Lower lobe of right lung (tissue), 2 donors: ENCODE measurements at regions not wholly inside any gene's neighbourhood (a gene's known extent, or its start where the extent isn't known, plus 50 kb on each side); places are given as distances from the start of the nearest gene placed in this dataset.

Source experiments
- ATAC-seq, 2 donors: fragments of 200-7000 bp; cut with Tn5 transposase; one replicate each; pipeline ENCODE4 v1.9.1; 2020 to 2022; ENCODE audit warnings: mild to moderate bottlenecking in 2 of 2, moderate library complexity in 2 of 2
- DNase-seq: peaks from one replicate; pipeline ENCODE4 v3.0.0-alpha.2; 2020
- H3K27ac ChIP-seq: fragments of 200-600 bp; one replicate; pipeline ENCODE4 v1.8.0; 2022
- H3K27me3 ChIP-seq: fragments of 200-600 bp; one replicate; pipeline ENCODE4 v1.8.0; 2022; ENCODE audit warnings: low read depth
- H3K36me3 ChIP-seq: fragments of 200-600 bp; one replicate; pipeline ENCODE4 v1.8.0; 2022; ENCODE audit warnings: mild to moderate bottlenecking
- H3K4me1 ChIP-seq: fragments of 200-600 bp; one replicate; pipeline ENCODE4 v1.8.0; 2022
- H3K4me3 ChIP-seq: fragments of 200-600 bp; one replicate; pipeline ENCODE4 v1.8.0; 2022; ENCODE audit warnings: mild to moderate bottlenecking
- H3K9me3 ChIP-seq: fragments of 200-600 bp; one replicate; pipeline ENCODE4 v1.8.0; 2022
- CTCF ChIP-seq: fragments of 200-600 bp; IDR thresholded peaks from one replicate; pipeline ENCODE4 v1.8.0; 2022; ENCODE audit warnings: antibody characterized with exemption, mild to moderate bottlenecking
- intact Hi-C: fragments of 100-400 bp; cut with DNase I; formaldehyde crosslinking; loops from one replicate; pipeline ENCODE4 v1.11.0; 2022
- donor health status: DM: no; HTN: yes; CAD: no; lungs with severe emphysema.

DNA sequence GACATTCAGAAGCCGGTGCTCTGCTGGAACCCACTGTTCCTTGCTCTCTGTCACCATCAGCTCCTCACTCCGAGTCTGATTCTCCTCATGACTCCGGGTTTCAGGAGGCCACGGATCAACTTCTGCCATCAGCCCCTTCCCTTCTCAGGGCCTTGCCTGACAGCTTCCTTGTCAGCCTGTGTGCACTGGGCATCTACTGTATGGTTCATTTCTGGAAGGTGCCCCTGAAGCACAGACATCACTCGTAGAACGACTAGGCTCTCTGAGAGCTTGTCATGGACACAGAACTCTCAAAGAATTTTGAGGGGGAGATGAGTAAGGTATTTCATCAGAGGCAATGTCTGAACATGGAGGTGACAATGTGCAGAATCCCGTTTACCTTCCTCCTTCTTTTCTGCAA is 396.1 kb downstream of the TNS3 start:
- no peak for DNase-seq
- Histone ChIP-seq H3K27ac (no peak overlapping the region), H3K4me1 (peaks cover 17% of the 10 kb centered on the region), H3K4me3 (no peak overlapping the region), H3K9me3 (no peaks in the 10 kb centered on the region), H3K27me3 (no peaks in the 10 kb centered on the region), H3K36me3 (no peaks in the 10 kb centered on the region)
- no peak for TF ChIP-seq CTCF
- ATAC-seq, result no peak
- intact Hi-C loops, result loop anchor here (10.0 kb wide), 1 partner anchor 1271 kb away; no protein-coding TSS in a partner anchor

DNA sequence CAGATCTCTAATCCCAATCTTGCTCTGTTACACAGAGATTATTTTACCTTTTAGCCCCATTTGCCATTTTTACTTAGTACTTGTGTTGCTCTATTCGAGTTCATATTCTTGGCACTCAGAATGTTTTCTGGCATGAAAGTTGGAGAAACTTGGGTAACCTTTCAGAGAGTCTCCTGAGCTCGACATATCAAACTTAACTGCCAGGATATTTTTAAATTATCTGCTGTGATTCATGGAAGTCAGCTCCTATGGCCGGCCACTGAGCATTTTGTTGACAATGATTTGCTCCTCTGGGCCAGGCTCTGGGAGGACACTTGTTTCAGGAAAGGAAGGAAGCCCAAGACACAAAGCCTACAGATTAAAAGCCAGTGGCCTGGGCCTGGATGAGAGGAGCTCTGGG is 396.7 kb downstream of the TNS3 start:
- intact Hi-C loops, result loop anchor here (10.0 kb wide), 1 partner anchor 1270 kb away; no protein-coding TSS in a partner anchor
- no peak for TF ChIP-seq CTCF

DNA sequence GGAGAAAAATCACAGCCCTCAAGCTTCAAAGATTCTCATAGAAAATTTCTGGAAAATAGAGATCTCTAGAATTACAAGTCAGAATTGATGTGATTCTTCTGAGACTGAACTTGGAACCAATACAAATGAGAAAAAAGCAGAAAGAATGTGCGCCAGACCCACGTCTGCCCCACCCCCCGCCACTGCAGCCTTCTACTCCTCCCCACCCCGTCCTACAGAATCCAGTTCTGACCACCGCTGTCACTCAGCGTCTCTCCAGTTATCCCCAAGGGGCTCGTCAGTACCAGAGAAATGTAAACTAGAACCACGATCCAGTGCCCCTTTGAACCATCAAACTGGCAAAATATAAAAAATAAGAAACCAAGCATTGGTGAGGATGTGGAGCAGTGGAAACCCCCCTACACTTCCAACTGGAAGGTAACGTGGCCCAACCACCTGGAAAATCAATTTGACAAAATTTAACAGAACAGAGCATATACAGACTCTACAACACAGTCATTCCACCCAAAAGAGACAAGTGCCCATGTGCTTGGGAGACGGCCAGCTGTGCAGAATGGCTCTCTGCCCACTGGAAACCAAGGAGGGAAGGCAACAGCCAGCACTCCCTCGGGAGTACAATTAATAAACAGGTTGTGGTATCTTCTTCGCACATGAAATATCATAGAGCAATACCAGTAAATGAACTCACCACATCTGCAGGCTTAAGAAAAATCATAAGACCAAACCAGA is 397.9 kb downstream of the TNS3 start:
- Histone ChIP-seq H3K27me3 (no peaks in the 10 kb centered on the region), H3K36me3 (no peaks in the 10 kb centered on the region), H3K9me3 (no peaks in the 10 kb centered on the region), H3K4me1 (peaks cover 17% of the 10 kb centered on the region), H3K27ac (no peak overlapping the region), H3K4me3 (no peak overlapping the region)
- DNase-seq, result no peak
- no peak for ATAC-seq
- intact Hi-C loops, result loop anchor here (10.0 kb wide), 1 partner anchor 1269 kb away; no protein-coding TSS in a partner anchor
- no peak for TF ChIP-seq CTCF

More for the DNA sequence above, 396.7 kb downstream of the TNS3 start:
- Histone ChIP-seq H3K36me3 (no peaks in the 10 kb centered on the region), H3K4me1 (peaks cover 17% of the 10 kb centered on the region), H3K4me3 (no peak overlapping the region), H3K27me3 (no peaks in the 10 kb centered on the region), H3K9me3 (no peaks in the 10 kb centered on the region), H3K27ac (no peak overlapping the region)
- ATAC-seq, result no peak
- no peak for DNase-seq

GRCh38 chr7:47181746-47182361 is 400.1 kb downstream of the TNS3 start:
- Histone ChIP-seq H3K9me3 (no peaks in the 10 kb centered on the region), H3K36me3 (no peaks in the 10 kb centered on the region), H3K27me3 (no peaks in the 10 kb centered on the region), H3K4me1 (peaks cover 17% of the 10 kb centered on the region), H3K4me3 (no peak overlapping the region), H3K27ac (no peak overlapping the region)
- DNase-seq (peak; percentile 51), ATAC-seq (peak; percentile 82 to 83)
- TF ChIP-seq CTCF, result no peak
- intact Hi-C loops, result loop anchor here (10.0 kb wide), 1 partner anchor 1267 kb away; no protein-coding TSS in a partner anchor

- Histone ChIP-seq H3K27ac (no peak overlapping the region), H3K36me3 (no peaks in the 10 kb centered on the region), H3K4me1 (peaks cover 9% of the 10 kb centered on the region), H3K9me3 (no peaks in the 10 kb centered on the region), H3K27me3 (no peaks in the 10 kb centered on the region), H3K4me3 (no peak overlapping the region)
- no peak for DNase-seq
- no peak for ATAC-seq
- intact Hi-C loops, result loop anchor here (10.0 kb wide), 1 partner anchor 1266 kb away; no protein-coding TSS in a partner anchor
- TF ChIP-seq CTCF, result peak; percentile 2
Observed at GRCh38 chr7:47180516-47180826, 401.4 kb downstream of the TNS3 start.
